ENCODE measurements at regions not wholly inside any gene's neighbourhood (a gene's known extent, or its start where the extent isn't known, plus 50 kb on each side); places are given as distances from the start of the nearest gene placed in this dataset.

GRCh38 chr3:159804726-159805410 lies 183.8 kb upstream of the IL12A start:
- DNase-seq: no peak

DNA sequence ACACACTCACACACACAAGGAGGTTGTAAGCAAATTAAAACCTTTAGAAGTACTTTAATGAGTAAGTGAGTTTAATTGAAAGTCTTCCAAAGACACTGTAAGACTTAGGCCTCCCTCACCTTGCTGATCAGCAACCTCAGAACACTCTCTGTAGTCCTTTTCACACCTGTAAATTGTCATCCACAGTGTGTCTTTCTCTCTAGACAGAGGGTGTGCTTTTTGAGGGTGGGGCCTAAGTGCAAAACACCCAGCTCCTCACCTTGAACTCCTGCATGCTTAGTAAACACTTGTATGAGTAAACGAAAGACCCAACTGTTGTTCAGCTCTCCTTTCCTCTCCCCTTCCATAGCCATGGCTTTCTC lies 183.2 kb upstream of the IL12A start:
- no peak for DNase-seq

GRCh38 chr3:159806412-159806811 lies 182.2 kb upstream of the IL12A start:
- DNase-seq: no peak

DNA sequence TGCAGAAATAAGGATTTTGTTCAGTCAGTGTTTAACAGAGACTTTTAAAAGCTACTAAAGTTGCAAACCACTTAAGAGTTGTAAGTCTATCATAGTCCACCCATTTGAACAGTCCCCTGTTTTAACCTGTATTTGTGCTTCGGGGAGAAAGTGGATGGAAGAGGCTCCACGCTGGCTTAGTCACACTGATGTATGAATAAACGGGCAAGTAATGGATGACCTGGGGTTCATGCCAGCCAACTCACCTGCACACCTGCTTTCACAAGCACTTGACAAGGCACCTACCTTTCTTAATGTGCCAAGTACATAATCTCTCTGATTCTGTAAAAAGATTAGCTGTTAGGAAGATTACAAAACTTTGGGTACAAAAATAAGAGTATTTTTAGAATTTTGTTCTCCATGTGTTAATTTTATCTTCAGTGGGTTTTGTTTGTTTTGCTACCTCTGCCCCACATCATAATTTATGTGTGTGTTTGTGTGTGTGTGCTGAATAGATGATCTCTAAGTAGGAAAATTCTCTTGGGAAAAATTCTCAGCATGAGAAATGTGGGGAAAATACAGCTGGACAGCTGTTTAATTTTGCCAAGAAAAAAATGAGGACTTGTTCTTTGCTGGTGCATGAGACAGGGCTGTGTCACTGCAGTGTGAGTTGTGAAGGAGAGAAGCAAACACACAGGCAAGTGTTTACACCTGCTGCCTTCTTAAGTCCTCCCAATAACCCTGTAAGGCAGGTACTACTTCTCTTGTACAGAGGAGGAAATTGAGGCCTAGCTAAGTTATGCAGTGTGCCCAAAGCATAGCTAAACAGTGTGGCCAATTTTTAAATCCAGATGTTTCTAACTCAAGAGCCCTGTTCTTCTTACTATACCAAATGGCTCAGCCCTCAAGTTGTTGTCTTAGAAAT lies 181.2 kb upstream of the IL12A start:
- DNase-seq: no peak

DNA sequence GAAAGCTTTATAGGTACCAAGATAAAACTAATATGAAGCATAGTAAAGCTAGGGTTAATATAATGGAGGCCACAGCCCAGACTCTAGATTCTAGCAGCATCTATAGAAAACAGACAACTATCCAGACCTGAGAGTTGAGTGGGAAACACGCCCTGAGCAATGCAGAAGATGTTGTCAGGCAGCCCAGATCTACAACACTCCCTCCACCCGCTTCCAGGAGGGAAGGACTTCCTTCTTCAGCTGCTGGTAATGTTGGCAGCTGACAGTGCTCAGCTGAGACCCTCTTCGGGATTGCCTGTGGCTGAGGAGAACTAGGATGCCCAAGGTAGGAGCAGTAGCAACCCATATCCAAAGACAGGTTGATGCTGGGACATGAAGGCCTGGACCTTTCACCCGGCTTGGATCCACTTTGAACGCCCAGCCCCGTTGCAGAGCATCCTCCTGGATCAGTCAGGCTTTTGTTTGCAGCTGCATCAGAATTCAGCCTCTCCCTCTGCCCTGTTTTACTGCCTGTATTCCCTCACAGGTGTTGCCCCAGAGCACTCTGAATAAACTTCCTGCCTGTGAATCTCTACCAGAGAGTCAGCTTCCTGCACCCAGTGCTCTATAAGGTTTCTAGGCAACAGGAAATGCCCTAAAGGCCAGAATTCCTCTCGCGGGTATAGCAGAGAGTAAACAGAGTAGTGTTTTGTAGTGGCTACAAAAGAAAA lies 174.7 kb upstream of the IL12A start:
- DNase-seq: no peak

DNA sequence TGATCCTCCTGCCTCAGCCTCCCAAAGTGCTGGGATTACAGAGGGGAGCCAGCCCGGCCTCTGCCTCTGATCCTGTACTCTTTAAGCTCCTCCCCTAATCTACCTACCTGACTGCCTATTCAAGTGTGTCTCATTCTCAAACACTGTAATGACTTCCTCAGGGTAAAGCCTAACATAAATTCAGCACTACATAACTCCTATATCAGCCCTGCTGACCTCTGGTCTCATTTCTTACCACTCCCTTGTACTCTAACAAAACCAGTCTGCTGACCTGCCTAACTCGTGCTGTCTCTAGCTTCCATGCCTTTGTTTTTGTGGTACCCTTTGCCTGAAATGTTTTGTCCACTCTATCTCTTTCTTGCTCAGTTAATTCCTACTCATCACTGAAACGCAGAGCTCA lies 172.1 kb upstream of the IL12A start:
- DNase-seq: no peak

DNA sequence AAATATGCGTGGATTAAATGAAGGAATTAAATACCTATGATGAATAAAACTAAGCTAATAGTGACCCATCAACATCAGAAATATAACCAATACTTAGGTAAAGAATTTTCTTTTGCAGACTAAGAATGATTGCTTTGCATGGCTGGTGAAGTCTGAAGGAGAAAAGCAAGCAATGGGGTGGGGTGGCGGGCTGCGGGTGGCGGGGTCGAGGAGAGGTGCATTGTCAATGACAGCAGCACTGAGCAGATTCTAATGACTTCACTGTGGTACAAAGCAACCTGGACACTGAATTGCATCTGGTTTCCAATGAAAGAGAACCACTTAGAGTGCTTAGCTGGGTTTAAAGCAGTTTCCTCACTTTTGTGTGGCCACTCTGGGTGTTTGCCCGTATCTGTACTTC lies 171.5 kb upstream of the IL12A start:
- no peak for DNase-seq

DNA sequence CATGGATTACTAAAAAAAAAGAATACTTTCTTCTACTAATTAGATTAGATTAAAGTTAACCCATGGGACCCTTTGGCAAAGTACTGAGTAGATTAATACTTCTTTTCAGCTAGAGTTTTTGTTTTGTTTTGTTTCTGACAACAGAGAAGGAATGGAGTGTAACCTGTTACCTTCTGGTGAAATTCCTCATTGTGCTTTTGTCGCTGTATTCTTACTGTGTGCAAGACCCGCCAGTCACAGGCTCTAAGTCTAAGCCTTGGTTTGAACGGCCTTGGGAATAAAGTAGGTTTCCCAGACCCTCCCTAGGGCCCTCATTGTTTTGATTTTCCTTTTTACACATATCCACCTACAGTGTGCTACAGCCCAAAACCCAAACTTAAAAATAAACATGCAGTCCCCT lies 171.1 kb upstream of the IL12A start:
- DNase-seq: no peak

- DNase-seq: no peak
Observed at GRCh38 chr3:159818399-159818798, 170.2 kb upstream of the IL12A start.

GRCh38 chr3:159818997-159819500 lies 169.6 kb upstream of the IL12A start:
- no peak for DNase-seq

DNA sequence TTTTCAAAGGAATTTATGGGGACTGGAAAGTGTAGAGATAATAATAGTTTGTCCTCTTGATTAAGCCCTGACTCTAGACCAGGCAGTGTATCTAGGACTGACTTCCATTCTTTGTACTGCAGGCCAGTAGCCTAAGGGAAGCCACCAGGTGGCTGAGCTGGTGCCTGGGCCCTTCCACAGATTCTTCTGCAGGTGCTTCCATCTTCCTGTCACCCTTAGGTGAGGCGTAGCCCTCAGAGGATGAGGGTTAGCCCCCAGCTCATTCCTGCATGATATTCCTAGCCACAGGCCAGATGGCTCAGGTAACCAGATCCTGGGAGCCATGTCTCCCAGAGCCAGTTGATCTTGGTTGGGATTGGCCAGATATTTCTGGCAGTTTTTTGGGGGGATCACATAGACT lies 169.0 kb upstream of the IL12A start:
- no peak for DNase-seq

- no peak for DNase-seq
Observed at GRCh38 chr3:159821110-159821509, 167.5 kb upstream of the IL12A start.

- DNase-seq: no peak
Observed at GRCh38 chr3:159821736-159822135, 166.9 kb upstream of the IL12A start.

DNA sequence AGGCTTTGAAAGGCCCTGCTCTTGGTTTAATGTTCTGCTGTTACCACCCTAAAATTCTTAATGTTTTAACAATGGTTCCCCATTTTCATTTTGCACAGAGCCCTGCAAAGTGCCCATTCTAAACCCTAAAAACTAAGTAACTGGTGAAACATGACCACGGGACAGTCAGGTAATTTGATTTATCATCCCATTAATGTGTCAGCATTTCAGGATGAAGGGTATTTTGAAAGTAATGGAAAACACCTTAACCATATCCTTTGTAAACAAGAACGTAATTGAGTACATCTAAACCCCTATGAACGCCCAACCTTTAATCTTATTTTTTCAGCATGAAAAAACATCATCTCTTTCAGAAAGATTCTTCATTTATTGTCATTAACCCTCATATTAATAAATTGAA lies 164.9 kb upstream of the IL12A start:
- DNase-seq: no peak

DNA sequence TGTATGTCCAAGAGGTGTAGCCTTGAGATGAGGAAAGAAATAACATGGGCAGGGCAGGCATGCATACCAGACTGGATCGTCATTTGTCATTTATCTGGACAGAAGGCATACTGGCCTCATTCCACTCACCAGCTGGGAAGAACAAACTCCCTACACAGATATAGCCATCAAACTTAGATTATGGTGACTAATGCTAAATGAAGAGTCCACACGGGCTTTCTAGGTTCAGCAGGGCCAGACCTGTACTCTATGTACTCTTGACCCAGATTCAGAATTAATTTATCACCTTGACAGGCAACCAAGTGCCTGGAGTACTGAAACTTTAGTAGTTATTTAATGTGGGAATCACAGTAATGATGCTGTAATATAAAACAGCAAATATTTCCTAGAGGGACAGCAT lies 164.3 kb upstream of the IL12A start:
- no peak for DNase-seq

- DNase-seq: no peak
Observed at GRCh38 chr3:159825216-159825854, 163.3 kb upstream of the IL12A start.

DNA sequence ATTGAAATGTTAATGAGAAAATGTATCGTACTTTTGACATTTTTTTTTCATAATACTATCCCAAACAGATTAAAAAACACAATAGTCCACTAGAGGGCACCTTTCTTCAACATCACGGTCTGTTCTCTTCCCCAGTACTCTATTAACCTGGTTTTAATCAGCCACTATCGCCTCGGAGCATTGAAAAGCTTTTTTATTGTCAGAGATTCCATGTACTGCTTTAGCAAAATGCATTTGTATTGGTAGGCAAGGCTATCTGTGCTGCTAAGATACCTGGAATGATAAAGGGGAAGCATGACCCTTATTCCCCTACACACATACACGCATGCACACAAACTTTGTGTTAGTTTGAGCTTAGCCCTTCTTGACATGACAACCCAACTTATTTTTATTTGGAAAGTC lies 160.1 kb upstream of the IL12A start:
- DNase-seq: no peak

DNA sequence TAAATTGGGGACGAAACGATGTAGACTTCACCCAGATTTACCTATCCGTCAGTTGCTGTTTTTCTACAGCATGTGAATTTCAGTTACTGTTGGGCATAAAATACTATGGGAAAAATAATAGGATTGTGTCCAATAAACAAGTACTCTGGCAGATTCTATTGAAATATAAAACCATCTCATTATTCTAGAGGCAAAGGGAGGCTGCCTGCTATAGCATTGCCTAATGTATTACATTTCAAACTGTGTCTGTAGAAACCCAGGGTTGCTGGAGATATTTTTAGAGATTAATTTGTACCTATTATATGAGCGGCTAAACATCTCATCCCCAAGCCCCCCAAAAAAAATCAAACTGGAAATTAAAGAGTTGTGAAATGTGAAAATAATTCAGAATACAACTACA lies 159.6 kb upstream of the IL12A start:
- DNase-seq: no peak

DNA sequence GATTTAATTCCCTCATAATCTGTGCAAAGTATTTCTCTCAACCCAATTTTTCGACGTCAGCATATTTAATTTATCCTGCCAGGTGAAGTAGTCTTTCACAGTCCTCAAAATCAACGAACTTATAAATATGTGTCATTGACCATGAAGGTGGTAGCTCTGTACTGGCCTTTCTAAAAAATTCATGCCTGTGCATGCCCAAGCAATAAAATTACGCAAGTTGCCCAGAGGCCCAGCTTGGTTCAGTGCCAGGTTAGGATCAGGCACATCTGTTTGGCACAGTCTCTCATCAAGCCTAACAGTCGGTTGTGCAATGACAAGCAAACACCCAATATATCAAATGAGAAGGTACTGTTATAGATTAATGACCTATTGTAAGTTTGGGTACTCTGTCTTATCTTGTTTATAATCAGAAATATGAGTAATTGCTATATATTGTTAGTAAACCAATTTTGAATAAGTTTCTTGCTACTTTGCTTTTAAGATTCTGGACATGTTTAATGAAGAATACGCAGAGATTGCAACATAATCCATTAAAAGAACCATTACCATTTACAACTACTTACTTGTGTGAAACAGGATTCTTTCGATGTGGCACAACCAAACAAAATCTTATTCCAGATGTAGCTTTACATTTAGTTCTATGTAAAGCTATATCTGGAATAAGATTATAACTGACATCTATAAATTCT lies 159.0 kb upstream of the IL12A start:
- DNase-seq: no peak

GRCh38 chr3:159830523-159831154 lies 158.0 kb upstream of the IL12A start:
- no peak for DNase-seq

GRCh38 chr3:159831466-159831865 lies 157.2 kb upstream of the IL12A start:
- no peak for DNase-seq

- DNase-seq: no peak
Observed at GRCh38 chr3:159832024-159832423, 156.6 kb upstream of the IL12A start.

All from stimulated activated CD4-positive, alpha-beta T cell treated with anti-CD3 and anti-CD28 coated beads, Interleukin-12 subunit alpha, Interleukin-12 subunit beta, amount 100 ng/mL, for 4 hours (primary cell).